Lower leg skin (tissue), 3 donors: ENCODE measurements at regions not wholly inside any gene's neighbourhood (a gene's known extent, or its start where the extent isn't known, plus 50 kb on each side); places are given as distances from the start of the nearest gene placed in this dataset.

ENCODE experiments used
- POLR2A ChIP-seq, 2 donors: fragments of 450-650 bp; IDR thresholded peaks; one replicate each; pipeline ENCODE4 v1.6.1; 2016 to 2017; ENCODE audit warnings: antibody characterized with exemption in 2 of 2, mild to moderate bottlenecking in 1 of 2, moderate library complexity in 1 of 2
- TF ChIP-seq, protein P1 (sequence below), 3 donors: fragments of 450-650 bp; IDR thresholded peaks; one replicate each; pipeline ENCODE4 v1.5.1; 2016; ENCODE audit warnings: antibody characterized with exemption in 3 of 3, mild to moderate bottlenecking in 3 of 3, moderate library complexity in 2 of 3

DNA sequence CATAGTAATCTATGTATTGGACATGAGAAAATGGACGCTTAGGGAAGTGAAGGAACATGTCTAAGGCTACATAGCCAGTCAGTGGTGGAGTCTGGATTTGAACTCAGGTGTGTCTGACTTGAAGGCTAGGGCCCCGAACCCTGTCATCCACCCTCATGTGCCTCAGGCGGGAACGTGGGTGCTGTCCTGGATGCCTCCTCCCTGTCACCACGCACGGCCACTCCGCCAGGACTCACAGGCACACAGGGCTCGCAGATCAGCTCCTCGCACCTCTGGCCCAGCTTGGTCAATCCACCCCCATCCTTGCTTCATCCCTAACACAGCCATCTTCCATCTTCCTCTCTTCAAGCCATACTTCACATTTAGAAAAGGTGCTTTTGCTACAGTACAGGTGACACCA lies 154.7 kb downstream of the KCNJ12 start:
- TF ChIP-seq, protein P1, sequence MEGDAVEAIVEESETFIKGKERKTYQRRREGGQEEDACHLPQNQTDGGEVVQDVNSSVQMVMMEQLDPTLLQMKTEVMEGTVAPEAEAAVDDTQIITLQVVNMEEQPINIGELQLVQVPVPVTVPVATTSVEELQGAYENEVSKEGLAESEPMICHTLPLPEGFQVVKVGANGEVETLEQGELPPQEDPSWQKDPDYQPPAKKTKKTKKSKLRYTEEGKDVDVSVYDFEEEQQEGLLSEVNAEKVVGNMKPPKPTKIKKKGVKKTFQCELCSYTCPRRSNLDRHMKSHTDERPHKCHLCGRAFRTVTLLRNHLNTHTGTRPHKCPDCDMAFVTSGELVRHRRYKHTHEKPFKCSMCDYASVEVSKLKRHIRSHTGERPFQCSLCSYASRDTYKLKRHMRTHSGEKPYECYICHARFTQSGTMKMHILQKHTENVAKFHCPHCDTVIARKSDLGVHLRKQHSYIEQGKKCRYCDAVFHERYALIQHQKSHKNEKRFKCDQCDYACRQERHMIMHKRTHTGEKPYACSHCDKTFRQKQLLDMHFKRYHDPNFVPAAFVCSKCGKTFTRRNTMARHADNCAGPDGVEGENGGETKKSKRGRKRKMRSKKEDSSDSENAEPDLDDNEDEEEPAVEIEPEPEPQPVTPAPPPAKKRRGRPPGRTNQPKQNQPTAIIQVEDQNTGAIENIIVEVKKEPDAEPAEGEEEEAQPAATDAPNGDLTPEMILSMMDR (IDR thresholded peaks at IDR 0.05) = no peak
- TF ChIP-seq POLR2A (IDR thresholded peaks at IDR 0.05) = no peak
